ENCODE measurements at regions not wholly inside any gene's neighbourhood (a gene's known extent, or its start where the extent isn't known, plus 50 kb on each side); places are given as distances from the start of the nearest gene placed in this dataset.

DNA sequence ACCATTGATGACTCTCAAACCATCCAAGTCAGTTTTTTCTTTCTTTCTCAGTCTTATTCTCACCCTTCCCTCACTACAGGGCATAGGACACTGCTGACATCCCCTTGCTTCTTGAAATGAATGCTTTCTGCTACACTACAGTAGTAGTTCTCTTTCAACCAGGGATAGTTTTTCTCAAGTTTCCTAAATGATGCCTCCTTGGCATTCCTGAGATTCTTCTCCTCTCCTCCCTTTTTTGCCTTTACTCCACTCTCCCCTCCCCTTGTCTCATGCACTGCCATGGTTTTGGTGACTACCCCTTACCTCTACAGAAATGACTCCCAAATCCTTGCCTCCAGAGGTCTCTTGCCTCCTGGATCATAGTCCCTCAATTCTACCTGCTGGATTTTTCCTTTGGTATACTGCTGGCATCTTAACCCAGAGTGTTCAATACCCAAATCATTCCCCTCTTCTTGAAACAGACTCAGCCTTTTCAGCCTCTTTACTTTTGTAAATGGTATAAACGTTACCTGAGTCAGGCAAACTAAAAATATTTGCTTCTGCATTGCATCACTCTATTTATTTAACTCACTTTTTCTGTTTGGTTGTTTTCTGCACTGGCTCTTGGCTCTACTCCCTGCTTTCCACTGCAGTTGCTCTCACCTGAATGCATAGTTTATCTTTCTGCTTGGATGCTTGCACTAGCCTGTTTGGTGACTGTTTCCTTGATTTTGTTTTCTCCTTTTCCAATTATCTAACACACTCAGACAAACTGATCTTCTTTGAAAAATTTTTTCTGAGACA is 211.6 kb upstream of the IGF1 start:
- TF ChIP-seq CTCF (conservative IDR thresholded peaks at IDR 0.05 in 1 of 2, IDR thresholded peaks at IDR 0.05 in 1 of 2; ENCODE audit: extremely low read depth in 1 of 2, insufficient read depth in 1 of 2, low read depth in 1 of 2, low read length in 2 of 2), result no peak
- TF ChIP-seq EZH2 (IDR thresholded peaks at IDR 0.05; ENCODE audit: borderline replicate concordance, low read length), result no peak

Data from mammary epithelial cell (primary cell).